IMR-90 (cell line): ENCODE measurements at regions not wholly inside any gene's neighbourhood (a gene's known extent, or its start where the extent isn't known, plus 50 kb on each side); places are given as distances from the start of the nearest gene placed in this dataset.

Source experiments
- ATAC-seq: fragments of 200-7000 bp; cut with Tn5 transposase; 2 replicates; pipeline ENCODE4 v1.9.1; 2020; ENCODE audit warnings: low read depth, mild to moderate bottlenecking, moderate library complexity
- BruUV-seq: library from RNA; stranded (reverse); fragments of 400-500 nt; replicated peaks from 2 replicates; lab custom pipeline; 2021; lab: Mats Ljungman, UMichigan
- CTCF ChIA-PET: fragments of 300-600 bp; formaldehyde crosslinking; extraction: SDS; loops from one replicate; lab custom pipeline; 2021; ENCODE audit warnings: antibody characterized with exemption; lab: Yijun Ruan, JAX
- POLR2A ChIA-PET: fragments of 300-600 bp; sonication (Branson Sonifier 250); formaldehyde crosslinking; loops from one replicate; lab custom pipeline; 2022; ENCODE audit warnings: antibody characterized with exemption; ENCODE audit not compliant: unreplicated experiment; lab: Charles Lee
- DNase-seq: peaks from one replicate; pipeline ENCODE4 v3.0.0; 2013
- H2AFZ ChIP-seq: replicated peaks from 2 replicates; pipeline ENCODE3; 2013; ENCODE audit warnings: low read length, mild to moderate bottlenecking; ENCODE audit not compliant: poor library complexity
- H2AK5ac ChIP-seq: 2 replicates; pipeline ENCODE4 v1.6.1; 2013; ENCODE audit warnings: low read depth, low read length, inconsistent platforms
- H2AK9ac ChIP-seq: replicated peaks from 2 replicates; pipeline ENCODE3; 2013; ENCODE audit warnings: mild to moderate bottlenecking, low read depth, low read length, moderate library complexity; ENCODE audit not compliant: poor library complexity
- H2BK120ac ChIP-seq: 2 replicates; pipeline ENCODE4 v1.6.1; 2013; ENCODE audit warnings: low read depth, low read length, inconsistent platforms
- H2BK15ac ChIP-seq: 3 replicates; pipeline ENCODE4 v1.6.1; 2013; ENCODE audit warnings: low read depth, low read length, inconsistent platforms
- H2BK20ac ChIP-seq: 2 replicates; pipeline ENCODE4 v1.6.1; 2013; ENCODE audit warnings: low read depth, mild to moderate bottlenecking, inconsistent platforms, low read length, moderate library complexity
- H2BK5ac ChIP-seq: 2 replicates; pipeline ENCODE4 v1.6.1; 2013; ENCODE audit warnings: mild to moderate bottlenecking, low read depth, low read length, inconsistent platforms; ENCODE audit not compliant: poor library complexity, severe bottlenecking
- H3K14ac ChIP-seq: replicated peaks from 2 replicates; pipeline ENCODE4 v1.6.1; 2013; ENCODE audit warnings: low read depth, low read length, inconsistent platforms
- H3K18ac ChIP-seq: 2 replicates; pipeline ENCODE4 v1.6.1; 2013; ENCODE audit warnings: low read depth, low read length, control low read depth
- H3K23ac ChIP-seq: 2 replicates; pipeline ENCODE4 v1.6.1; 2013; ENCODE audit warnings: low read depth, low read length, inconsistent platforms
- H3K27ac ChIP-seq: 2 replicates; pipeline ENCODE4 v1.5.1; 2013; ENCODE audit warnings: mild to moderate bottlenecking, control low read depth, low read length; ENCODE audit not compliant: insufficient read depth
- H3K27me3 ChIP-seq: 2 replicates; pipeline ENCODE4 v1.6.1; 2013; ENCODE audit warnings: low read length; ENCODE audit not compliant: control insufficient read depth, insufficient read depth
- H3K36me3 ChIP-seq: 2 replicates; pipeline ENCODE4 v1.6.1; 2013; ENCODE audit warnings: low read length, mixed read lengths; ENCODE audit not compliant: control insufficient read depth, insufficient read depth
- H3K4ac ChIP-seq: 2 replicates; pipeline ENCODE4 v1.6.1; 2013; ENCODE audit warnings: low read depth, low read length, inconsistent platforms
- H3K4me1 ChIP-seq: 2 replicates; pipeline ENCODE4 v1.6.1; 2013; ENCODE audit warnings: low read length, mixed read lengths; ENCODE audit not compliant: control insufficient read depth, insufficient read depth
- H3K4me2 ChIP-seq: 2 replicates; pipeline ENCODE4 v1.6.1; 2013; ENCODE audit warnings: low read depth, mild to moderate bottlenecking, control low read depth, low read length, moderate library complexity
- H3K4me3 ChIP-seq: 2 replicates; pipeline ENCODE4 v1.5.1; 2013; ENCODE audit warnings: low read depth, mild to moderate bottlenecking, control low read depth, low read length, moderate library complexity; ENCODE audit not compliant: insufficient read depth
- H3K56ac ChIP-seq: 2 replicates; pipeline ENCODE4 v1.6.1; 2013; ENCODE audit warnings: low read length, inconsistent platforms; ENCODE audit not compliant: insufficient read depth; ENCODE audit errors: extremely low read depth
- H3K79me1 ChIP-seq, 2 experiments: 2 replicates each; pipeline ENCODE4 v1.6.1; 2013; ENCODE audit warnings: low read length in 2 of 2, inconsistent platforms in 1 of 2, low read depth in 1 of 2
- H3K9ac ChIP-seq: 2 replicates; pipeline ENCODE4 v1.6.1; 2013; ENCODE audit warnings: low read depth, low read length, control low read depth
- H3K9me1 ChIP-seq: 2 replicates; pipeline ENCODE4 v1.6.1; 2013; ENCODE audit warnings: low read length, inconsistent platforms; ENCODE audit not compliant: insufficient read depth
- H3K9me3 ChIP-seq: 2 replicates; pipeline ENCODE4 v1.6.1; 2013; ENCODE audit warnings: low read length; ENCODE audit not compliant: control insufficient read depth, insufficient read depth
- H4K20me1 ChIP-seq: 2 replicates; pipeline ENCODE4 v1.6.1; 2013; ENCODE audit warnings: low read length, inconsistent platforms; ENCODE audit not compliant: insufficient read depth
- H4K5ac ChIP-seq: 2 replicates; pipeline ENCODE4 v1.6.1; 2013; ENCODE audit warnings: mild to moderate bottlenecking, low read depth, low read length, control low read depth
- H4K8ac ChIP-seq, 2 experiments: 2 replicates each; pipeline ENCODE4 v1.6.1; 2013; ENCODE audit warnings: low read depth in 2 of 2, low read length in 2 of 2, control low read depth in 1 of 2, inconsistent platforms in 1 of 2
- H4K91ac ChIP-seq: 2 replicates; pipeline ENCODE4 v1.6.1; 2013; ENCODE audit warnings: low read depth, low read length, inconsistent platforms; ENCODE audit not compliant: insufficient read depth
- NFE2L2 ChIP-seq: fragments of 150-350 bp; IDR thresholded peaks from 2 replicates; pipeline ENCODE4 v1.6.1; 2016; ENCODE audit warnings: low read depth, mild to moderate bottlenecking, low read length
- RFX5 ChIP-seq: IDR thresholded peaks from 2 replicates; pipeline ENCODE4 v1.8.0; 2012; ENCODE audit warnings: low read depth, mild to moderate bottlenecking, low read length, moderate library complexity
- USF2 ChIP-seq: fragments of 150-350 bp; IDR thresholded peaks from 2 replicates; pipeline ENCODE4 v1.6.1; 2017; ENCODE audit warnings: mild to moderate bottlenecking, antibody characterized with exemption, low read length, low read depth
- dilution Hi-C: fragments of 300-500 bp; cut with HindIII; formaldehyde crosslinking; loops from one replicate; pipeline ENCODE4 v1.14.3; 2018; ENCODE audit warnings: low sequenced_read_pairs; ENCODE audit not compliant: unreplicated experiment
- in situ Hi-C: fragments of 300-500 bp; cut with MboI; formaldehyde crosslinking; loops from 3 replicates; pipeline ENCODE4 v1.14.3; 2019; ENCODE audit warnings: low sequenced_read_pairs, inconsistent platforms, mixed read lengths
- intact Hi-C: fragments of 100-400 bp; cut with micrococcal nuclease; formaldehyde crosslinking; loops from 2 replicates; pipeline ENCODE4 v1.10.0; 2022

DNA sequence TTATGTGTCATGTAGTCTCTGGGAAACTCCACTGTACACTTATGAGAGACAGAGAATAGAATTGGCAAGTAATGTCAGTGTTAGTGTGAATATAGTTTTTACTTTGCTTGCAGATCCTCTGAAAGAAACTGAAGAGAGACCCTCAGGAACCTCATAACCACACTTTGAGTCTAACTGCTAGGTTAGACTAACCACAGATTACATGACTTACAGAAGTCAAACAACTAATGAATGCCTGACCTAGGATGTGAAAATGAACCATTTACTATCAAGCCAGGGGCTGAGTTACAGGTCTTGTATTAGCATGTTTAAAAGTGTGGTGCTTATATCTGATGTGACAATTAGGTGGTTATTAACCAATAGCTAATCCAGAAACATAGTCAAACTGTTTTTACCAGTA lies 280.4 kb upstream of the LRATD1 start:
- in situ Hi-C loops = no loop called here
- no peak overlapping the region for H3K9ac ChIP-seq
- H2BK20ac ChIP-seq = no peak overlapping the region
- no peak overlapping the region for H4K91ac ChIP-seq
- H2AK9ac ChIP-seq = no peak overlapping the region
- no peak overlapping the region for H2BK5ac ChIP-seq
- H4K20me1 ChIP-seq = no peaks in the 10 kb centered on the region
- no peaks in the 10 kb centered on the region for H3K4me1 ChIP-seq
- H4K8ac ChIP-seq = no peak overlapping the region
- H2AK5ac ChIP-seq = no peak overlapping the region
- H4K5ac ChIP-seq = no peak overlapping the region
- no peaks in the 10 kb centered on the region for H3K27me3 ChIP-seq
- H3K4me3 ChIP-seq = no peak overlapping the region
- no peak for TF ChIP-seq RFX5
- no peak for TF ChIP-seq USF2
- no peak for TF ChIP-seq NFE2L2
- H2AFZ ChIP-seq = no peak overlapping the region
- no peak overlapping the region for H3K27ac ChIP-seq
- H3K23ac ChIP-seq = no peak overlapping the region
- dilution Hi-C loops = no loop called here
- no peaks in the 10 kb centered on the region for H3K9me1 ChIP-seq
- DNase-seq = no peak
- no peak overlapping the region for H3K4me2 ChIP-seq
- H2BK120ac ChIP-seq = no peak overlapping the region
- H3K56ac ChIP-seq = no peak overlapping the region
- ChIA-PET POLR2A (no interaction called here), CTCF (no interaction called here)
- H3K36me3 ChIP-seq = no peaks in the 10 kb centered on the region
- ATAC-seq = no peak
- no peak overlapping the region for H3K14ac ChIP-seq
- no peak overlapping the region for H3K18ac ChIP-seq
- no TSS peak for BruUV-seq
- peaks cover 4% of the 10 kb centered on the region; the same call in 1 of the 2 replicates for H3K9me3 ChIP-seq
- H3K4ac ChIP-seq = no peak overlapping the region
- no peaks in the 10 kb centered on the region for H3K79me1 ChIP-seq
- no peak overlapping the region for H2BK15ac ChIP-seq
- intact Hi-C loops = no loop called here
